GM12875 (cell line): ENCODE measurements at regions not wholly inside any gene's neighbourhood (a gene's known extent, or its start where the extent isn't known, plus 50 kb on each side); places are given as distances from the start of the nearest gene placed in this dataset.

Source experiments
- H3K4me3 ChIP-seq: one replicate; pipeline ENCODE4 v1.5.1; 2011; ENCODE audit warnings: low read depth, low read length, control low read depth
- CTCF ChIP-seq: IDR thresholded peaks from 2 replicates; pipeline ENCODE4 v1.5.1; 2011; ENCODE audit warnings: low read depth, mild to moderate bottlenecking, control low read depth, inconsistent platforms, low read length, moderate library complexity, borderline replicate concordance; ENCODE audit not compliant: insufficient read depth

- no peak overlapping the region for H3K4me3 ChIP-seq
- TF ChIP-seq CTCF: no peak
Observed at GRCh38 chr17:77869665-77870132, 88.8 kb upstream of the TNRC6C start.

GRCh38 chr17:77872199-77872598, 86.3 kb upstream of the TNRC6C start:
- TF ChIP-seq CTCF: no peak
- H3K4me3 ChIP-seq: no peak overlapping the region

GRCh38 chr17:77872714-77873499, 85.6 kb upstream of the TNRC6C start:
- H3K4me3 ChIP-seq: no peak overlapping the region
- TF ChIP-seq CTCF: no peak

GRCh38 chr17:77873500-77874302, 84.8 kb upstream of the TNRC6C start:
- TF ChIP-seq CTCF: no peak
- H3K4me3 ChIP-seq: no peak overlapping the region

- H3K4me3 ChIP-seq: no peak overlapping the region
- TF ChIP-seq CTCF: no peak
Observed at GRCh38 chr17:77874303-77875050, 84.0 kb upstream of the TNRC6C start.

GRCh38 chr17:77875051-77875780, 83.3 kb upstream of the TNRC6C start:
- TF ChIP-seq CTCF: no peak
- H3K4me3 ChIP-seq: no peak overlapping the region
